Pancreas (tissue), 10 donors: ENCODE measurements at regions not wholly inside any gene's neighbourhood (a gene's known extent, or its start where the extent isn't known, plus 50 kb on each side); places are given as distances from the start of the nearest gene placed in this dataset.

ENCODE experiments used
- ATAC-seq, 4 donors: fragments of 200-7000 bp; cut with Tn5 transposase; one replicate each; pipeline versions ENCODE4 v1.8.0 to v1.9.1; 2020; ENCODE audit warnings: mild to moderate bottlenecking in 4 of 4, moderate library complexity in 4 of 4
- DNase-seq, 6 donors: peaks; one replicate each; pipeline ENCODE4 v3.0.0-alpha.2; 2020
- FAIRE-seq: peaks from 2 replicates; lab custom pipeline; 2012; peaks lifted over from hg19 to GRCh38; lab: Jason Lieb, UNC
- H3K27ac ChIP-seq, 4 donors: fragments of 200-600 bp; sonication (generic); 1 replicate in 3 of 4; 2 replicates in 1 of 4; pipeline versions ENCODE4 v1.5.0 to v1.8.0; 2020
- H3K27me3 ChIP-seq, 4 donors: fragments of 200-600 bp; one replicate each; pipeline ENCODE4 v1.8.0; 2021
- H3K36me3 ChIP-seq, 3 donors: fragments of 200-600 bp; sonication (generic) in 1 of 3; one replicate each; pipeline versions ENCODE4 v1.5.0 to v1.8.0; 2020 to 2021
- H3K4me1 ChIP-seq, 3 donors: fragments of 200-600 bp; one replicate each; pipeline ENCODE4 v1.8.0; 2021
- H3K4me3 ChIP-seq, 4 donors: fragments of 200-600 bp; sonication (generic) in 2 of 4; one replicate each; pipeline versions ENCODE4 v1.5.0 to v1.8.0; 2020 to 2021
- H3K9me3 ChIP-seq, 4 donors: fragments of 200-600 bp; one replicate each; pipeline ENCODE4 v1.8.0; 2021
- WGBS, 2 donors: extraction: QIAGEN DNeasy Blood & Tissue Kit; methylation state at CpG; one replicate each; pipeline ENCODE4 v1.1.7; 2013; 5-methylcytosine and 5-hydroxymethylcytosine counted together
- intact Hi-C, 3 donors: fragments of 100-400 bp; cut with DNase I; formaldehyde crosslinking; loops; one replicate each; pipeline versions ENCODE4 v1.11.1 to v1.14.2; 2022
- TF ChIP-seq, protein P1 (sequence below), 4 donors: fragments of 200-600 bp; sonication (generic) in 3 of 4; IDR thresholded peaks; one replicate each; pipeline versions ENCODE4 v1.5.0 to v1.8.0; 2021; ENCODE audit warnings: antibody characterized with exemption in 4 of 4
- donor health status: healthy with polysubstance abuse.
- donor health status: DM: no; HTN: no; CAD: no; lungs with moderate emphysema.
- donor health status: DM: no; HTN: no; CAD: no.
- donor health status: control.
- donor health status: control.
- donor health status: Bipolar disorder and iron deficiency.
- donor health status: DM: yes; HTN: yes; CAD: no.
- donor health status: DM: no; HTN: no; CAD: no.
- donor health status: DM: no; HTN: no; CAD: no.
- donor health status: DM: yes; HTN: yes; CAD: no.

DNA sequence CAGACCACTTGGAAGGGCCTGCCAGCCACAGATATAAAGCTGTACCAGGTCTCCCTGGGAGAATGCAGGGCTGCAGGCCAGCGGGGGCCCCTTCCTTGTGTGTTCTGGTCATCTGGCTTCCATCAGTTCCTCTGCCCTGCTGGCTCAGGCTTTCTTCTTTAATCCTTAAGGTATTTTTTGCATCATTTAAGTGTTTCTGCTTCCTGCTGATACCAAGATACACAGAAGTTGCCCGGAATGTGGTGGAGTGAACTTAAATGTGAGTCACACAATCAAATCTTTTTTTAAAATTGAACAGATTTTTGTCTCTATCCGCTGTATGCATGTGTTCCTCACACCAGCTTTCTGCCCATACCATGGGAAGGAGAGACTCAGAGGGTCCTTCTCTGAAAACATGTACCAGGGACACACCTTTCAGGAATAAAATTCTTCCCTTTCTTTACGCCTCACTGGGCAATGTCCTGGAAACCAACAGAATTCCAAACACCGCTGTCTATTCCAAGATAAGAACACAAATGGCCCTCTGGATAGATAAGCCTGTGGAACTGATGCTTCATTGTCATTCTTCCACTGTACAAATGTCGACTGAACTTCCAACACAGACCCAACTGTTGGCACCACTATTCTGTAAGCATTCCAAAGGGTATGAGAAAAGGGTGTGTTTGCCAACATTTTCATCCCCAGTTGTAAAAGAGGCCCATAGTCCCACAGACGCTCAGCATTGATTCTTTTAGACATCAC is 206.2 kb upstream of the MYLIP start:
- H3K4me3 ChIP-seq, result no peak overlapping the region
- H3K27me3 ChIP-seq, result no peaks in the 10 kb centered on the region
- ATAC-seq, result no peak
- intact Hi-C loops, result no loop called here
- DNase-seq, result no peak
- 74 to 75% methylated on average over 7 of the region's 7 CpGs for WGBS, 2 donors
- no peak overlapping the region for H3K27ac ChIP-seq
- TF ChIP-seq, protein P1, sequence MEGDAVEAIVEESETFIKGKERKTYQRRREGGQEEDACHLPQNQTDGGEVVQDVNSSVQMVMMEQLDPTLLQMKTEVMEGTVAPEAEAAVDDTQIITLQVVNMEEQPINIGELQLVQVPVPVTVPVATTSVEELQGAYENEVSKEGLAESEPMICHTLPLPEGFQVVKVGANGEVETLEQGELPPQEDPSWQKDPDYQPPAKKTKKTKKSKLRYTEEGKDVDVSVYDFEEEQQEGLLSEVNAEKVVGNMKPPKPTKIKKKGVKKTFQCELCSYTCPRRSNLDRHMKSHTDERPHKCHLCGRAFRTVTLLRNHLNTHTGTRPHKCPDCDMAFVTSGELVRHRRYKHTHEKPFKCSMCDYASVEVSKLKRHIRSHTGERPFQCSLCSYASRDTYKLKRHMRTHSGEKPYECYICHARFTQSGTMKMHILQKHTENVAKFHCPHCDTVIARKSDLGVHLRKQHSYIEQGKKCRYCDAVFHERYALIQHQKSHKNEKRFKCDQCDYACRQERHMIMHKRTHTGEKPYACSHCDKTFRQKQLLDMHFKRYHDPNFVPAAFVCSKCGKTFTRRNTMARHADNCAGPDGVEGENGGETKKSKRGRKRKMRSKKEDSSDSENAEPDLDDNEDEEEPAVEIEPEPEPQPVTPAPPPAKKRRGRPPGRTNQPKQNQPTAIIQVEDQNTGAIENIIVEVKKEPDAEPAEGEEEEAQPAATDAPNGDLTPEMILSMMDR (IDR thresholded peaks at IDR 0.05), result no peak
- H3K36me3 ChIP-seq, result no peaks in the 10 kb centered on the region
- FAIRE-seq, result no peak
- H3K9me3 ChIP-seq, result no peaks in the 10 kb centered on the region
- no peaks in the 10 kb centered on the region for H3K4me1 ChIP-seq

DNA sequence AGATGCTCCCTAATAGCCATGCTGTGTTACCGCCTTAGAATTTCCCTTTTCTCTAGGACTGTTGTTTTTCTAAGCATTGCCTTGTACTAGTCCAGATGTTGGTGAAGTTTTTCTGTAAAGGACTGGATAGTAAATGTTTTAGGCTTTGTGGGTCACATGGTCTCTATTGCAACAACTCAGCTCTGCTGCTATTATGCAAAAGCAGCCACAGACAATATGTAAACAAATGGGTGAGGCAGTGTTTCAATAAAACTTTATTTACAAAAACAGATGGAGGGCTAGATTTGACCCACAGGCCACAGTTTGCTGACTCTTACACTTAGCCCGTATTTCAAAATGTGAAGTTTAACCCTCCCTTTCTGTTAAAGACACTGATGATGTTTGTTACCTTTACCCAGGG is 207.6 kb upstream of the MYLIP start:
- no peaks in the 10 kb centered on the region for H3K9me3 ChIP-seq
- no peaks in the 10 kb centered on the region for H3K4me1 ChIP-seq
- ATAC-seq, result no peak
- intact Hi-C loops, result no loop called here
- no peak for FAIRE-seq
- no peak overlapping the region for H3K27ac ChIP-seq
- 88 to 96% methylated on average over 2 of the region's 2 CpGs for WGBS, 2 donors
- no peak for DNase-seq
- H3K36me3 ChIP-seq, result no peaks in the 10 kb centered on the region
- TF ChIP-seq, protein P1 (IDR thresholded peaks at IDR 0.05), result no peak
- H3K27me3 ChIP-seq, result no peaks in the 10 kb centered on the region
- H3K4me3 ChIP-seq, result no peak overlapping the region

DNA sequence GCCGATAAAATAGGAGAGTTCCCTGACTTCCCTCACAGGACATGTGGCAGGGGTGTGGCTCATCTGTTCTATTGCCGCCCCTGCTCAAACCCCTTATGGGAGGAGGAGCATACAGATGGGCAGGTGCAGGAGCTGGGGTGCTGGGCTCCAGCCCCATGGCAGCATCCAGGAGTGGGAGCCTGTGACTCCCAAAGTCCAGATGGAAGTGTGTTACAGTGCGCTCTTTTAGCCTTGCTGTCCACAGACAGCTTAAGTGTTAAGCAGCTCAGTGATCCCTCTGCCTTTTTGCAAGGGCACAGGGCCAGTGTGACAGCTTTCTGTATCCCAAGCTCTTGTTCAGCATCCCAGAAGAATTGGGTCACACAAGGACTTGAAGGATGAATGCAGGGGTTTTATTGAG is 212.3 kb upstream of the MYLIP start:
- intact Hi-C loops, result no loop called here
- Histone ChIP-seq H3K4me1 (no peaks in the 10 kb centered on the region), H3K27ac (no peak overlapping the region), H3K9me3 (no peaks in the 10 kb centered on the region), H3K36me3 (no peaks in the 10 kb centered on the region), H3K27me3 (no peaks in the 10 kb centered on the region), H3K4me3 (no peak overlapping the region)
- ATAC-seq (no peak), FAIRE-seq (no peak), DNase-seq (no peak)
- TF ChIP-seq, protein P1 (IDR thresholded peaks at IDR 0.05), result no peak
- 96 to 99% methylated on average over 3 of the region's 3 CpGs for WGBS, 2 donors

DNA sequence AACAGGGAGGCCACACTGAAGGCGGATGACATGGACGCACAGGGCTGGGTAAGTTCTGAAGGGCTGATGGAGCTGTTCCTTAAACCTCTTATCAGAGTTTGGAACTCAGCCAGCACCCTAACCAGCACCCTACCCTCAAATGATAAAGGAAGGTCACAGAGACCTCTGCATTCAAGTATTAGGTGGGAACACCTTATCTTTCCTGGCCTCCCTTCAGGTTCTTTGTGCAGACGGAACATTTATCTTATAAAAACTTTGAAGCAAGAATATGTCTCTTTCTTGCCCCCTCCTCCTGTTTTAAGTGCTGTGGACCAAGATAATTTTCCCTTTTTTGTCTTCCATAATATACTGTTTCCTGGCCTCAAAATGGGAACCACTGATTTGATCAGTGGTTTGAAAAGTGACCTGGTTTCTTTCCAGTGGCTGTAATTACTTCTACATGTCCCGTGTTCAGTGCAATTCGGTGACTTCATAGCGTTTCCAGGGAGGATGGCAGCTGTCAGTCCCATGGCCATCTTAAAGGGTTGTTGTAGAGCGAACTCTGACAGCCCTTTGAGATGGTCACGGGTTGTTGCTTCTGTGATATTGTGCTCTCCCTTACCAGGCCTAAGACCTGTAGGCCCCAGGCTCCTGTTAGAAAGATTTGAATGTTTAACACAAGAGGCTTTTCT is 213.2 kb upstream of the MYLIP start:
- Histone ChIP-seq H3K4me1 (no peaks in the 10 kb centered on the region), H3K27ac (no peak overlapping the region), H3K4me3 (no peak overlapping the region), H3K27me3 (no peaks in the 10 kb centered on the region), H3K36me3 (no peaks in the 10 kb centered on the region), H3K9me3 (no peaks in the 10 kb centered on the region)
- WGBS, 2 donors, result 86 to 87% methylated on average over 8 of the region's 8 CpGs
- intact Hi-C loops, result no loop called here
- FAIRE-seq (no peak), DNase-seq (no peak), ATAC-seq (no peak)
- TF ChIP-seq, protein P1 (IDR thresholded peaks at IDR 0.05), result no peak

DNA sequence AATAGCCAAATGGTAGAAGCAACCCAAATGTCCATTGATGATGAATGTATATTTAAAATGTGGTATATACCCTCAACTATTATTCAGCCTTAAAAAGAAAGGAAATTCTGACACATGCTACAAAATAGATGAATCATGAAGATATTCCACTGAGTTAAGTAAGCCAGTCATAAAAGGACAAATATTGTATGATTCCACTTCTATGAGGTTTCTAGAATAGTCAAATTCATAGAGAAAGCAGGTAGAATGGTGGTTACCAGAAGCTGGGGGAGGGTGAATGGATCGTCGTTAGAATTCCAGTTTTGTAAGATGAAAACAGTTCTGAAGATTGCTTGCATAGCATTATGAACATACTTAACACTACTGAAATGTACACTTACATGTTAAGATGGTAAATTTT is 214.3 kb upstream of the MYLIP start:
- intact Hi-C loops, result no loop called here
- no peaks in the 10 kb centered on the region for H3K9me3 ChIP-seq
- H3K4me3 ChIP-seq, result no peak overlapping the region
- H3K27ac ChIP-seq, result no peak overlapping the region
- H3K27me3 ChIP-seq, result no peaks in the 10 kb centered on the region
- 84 to 96% methylated on average over 2 of the region's 2 CpGs for WGBS, 2 donors
- no peaks in the 10 kb centered on the region for H3K4me1 ChIP-seq
- DNase-seq (no peak), FAIRE-seq (no peak), ATAC-seq (no peak)
- TF ChIP-seq, protein P1 (IDR thresholded peaks at IDR 0.05), result no peak
- no peaks in the 10 kb centered on the region for H3K36me3 ChIP-seq
